ENCODE measurements at regions not wholly inside any gene's neighbourhood (a gene's known extent, or its start where the extent isn't known, plus 50 kb on each side); places are given as distances from the start of the nearest gene placed in this dataset.

- Histone ChIP-seq H3K27ac (no peak overlapping the region), H3K9me3 (peaks cover 2 to 8% of the 10 kb centered on the region in 2 donors), H3K4me1 (no peaks in the 10 kb centered on the region), H3K27me3 (no peaks in the 10 kb centered on the region), H3K4me3 (no peak overlapping the region), H3K36me3 (no peaks in the 10 kb centered on the region)
- intact Hi-C loops (cut with DNase I; ENCODE audit: low total_unique reads): no loop called here
- TF ChIP-seq CTCF (IDR thresholded peaks at IDR 0.05) (no peak), POLR2A (IDR thresholded peaks at IDR 0.05) (no peak), POLR2AphosphoS5 (IDR thresholded peaks at IDR 0.05) (no peak)
- DNase-seq (ENCODE audit: low spot score in 2 of 2): no peak
These were observed 733.0 kb upstream of the MEF2C start for GRCh38 chr5:89615839-89616518.

GRCh38 chr5:89613222-89613956, 730.4 kb upstream of the MEF2C start:
- intact Hi-C loops (cut with DNase I; ENCODE audit: low total_unique reads): no loop called here

GRCh38 chr5:89606939-89607534, 724.1 kb upstream of the MEF2C start:
- H3K27me3 ChIP-seq: no peaks in the 10 kb centered on the region
- no peak overlapping the region for H3K27ac ChIP-seq
- H3K4me3 ChIP-seq: no peak overlapping the region
- no peak for TF ChIP-seq CTCF (IDR thresholded peaks at IDR 0.05)
- no peak for TF ChIP-seq POLR2A (IDR thresholded peaks at IDR 0.05)
- no peak for TF ChIP-seq POLR2AphosphoS5 (IDR thresholded peaks at IDR 0.05)
- DNase-seq (ENCODE audit: low spot score in 2 of 2): no peak
- no peaks in the 10 kb centered on the region for H3K36me3 ChIP-seq
- H3K4me1 ChIP-seq: no peaks in the 10 kb centered on the region
- intact Hi-C loops (cut with DNase I; ENCODE audit: low total_unique reads): no loop called here
- H3K9me3 ChIP-seq: no peaks in the 10 kb centered on the region

More at GRCh38 chr5:89613222-89613956, 730.4 kb upstream of the MEF2C start:
- no peaks in the 10 kb centered on the region for H3K4me1 ChIP-seq
- H3K27me3 ChIP-seq: no peaks in the 10 kb centered on the region
- H3K36me3 ChIP-seq: no peaks in the 10 kb centered on the region
- DNase-seq (ENCODE audit: low spot score in 2 of 2): no peak
- no peaks in the 10 kb centered on the region for H3K9me3 ChIP-seq
- H3K4me3 ChIP-seq: no peak overlapping the region
- no peak overlapping the region for H3K27ac ChIP-seq
- TF ChIP-seq CTCF (IDR thresholded peaks at IDR 0.05) (no peak), POLR2A (IDR thresholded peaks at IDR 0.05) (no peak), POLR2AphosphoS5 (IDR thresholded peaks at IDR 0.05) (no peak)

GRCh38 chr5:89604342-89604741, 721.4 kb upstream of the MEF2C start:
- no peaks in the 10 kb centered on the region for H3K36me3 ChIP-seq
- no peak overlapping the region for H3K27ac ChIP-seq

More at GRCh38 chr5:89604342-89604741, 721.4 kb upstream of the MEF2C start:
- Histone ChIP-seq H3K4me1 (no peaks in the 10 kb centered on the region), H3K27me3 (no peaks in the 10 kb centered on the region), H3K9me3 (no peaks in the 10 kb centered on the region), H3K4me3 (no peak overlapping the region)
- TF ChIP-seq POLR2AphosphoS5 (IDR thresholded peaks at IDR 0.05) (no peak), CTCF (IDR thresholded peaks at IDR 0.05) (no peak), POLR2A (IDR thresholded peaks at IDR 0.05) (no peak)
- intact Hi-C loops (cut with DNase I; ENCODE audit: low total_unique reads): no loop called here
- DNase-seq (ENCODE audit: low spot score in 2 of 2): no peak
